H1 (cell line): ENCODE measurements at regions not wholly inside any gene's neighbourhood (a gene's known extent, or its start where the extent isn't known, plus 50 kb on each side); places are given as distances from the start of the nearest gene placed in this dataset.

Experiments
- BCL11A ChIP-seq, 2 experiments: IDR thresholded peaks; one replicate each; pipeline ENCODE4 v1.6.1; 2011; ENCODE audit warnings: low read depth in 2 of 2, low read length in 2 of 2, mild to moderate bottlenecking in 2 of 2
- CREB1 ChIP-seq: IDR thresholded peaks from 2 replicates; pipeline ENCODE4 v1.6.1; 2012; ENCODE audit warnings: inconsistent platforms
- EP300 ChIP-seq, 2 experiments: IDR thresholded peaks; 1 replicate in 1 of 2; 2 replicates in 1 of 2; pipeline ENCODE4 v1.6.1; 2011 to 2012; ENCODE audit warnings: low read depth in 2 of 2, low read length in 2 of 2, mild to moderate bottlenecking in 2 of 2, borderline replicate concordance in 1 of 2, inconsistent platforms in 1 of 2, moderate library complexity in 1 of 2
- EZH2 ChIP-seq: fragments of 200-600 bp; sonication (generic); IDR thresholded peaks from 2 replicates; pipeline ENCODE4 v1.7.1; 2012; ENCODE audit warnings: low read depth, mild to moderate bottlenecking, moderate library complexity, low read length, inconsistent platforms; ENCODE audit not compliant: severe bottlenecking
- RNF2 ChIP-seq: fragments of 200-900, 300-1000 bp; sonication (generic); IDR thresholded peaks from 2 replicates; pipeline ENCODE4 v1.7.1; 2016; ENCODE audit warnings: borderline replicate concordance, low read depth, mild to moderate bottlenecking, antibody characterized with exemption, low read length; ENCODE audit not compliant: poor library complexity, severe bottlenecking; ENCODE audit errors: missing control alignments
- TF ChIP-seq, protein P1 (sequence below), 3 experiments: IDR thresholded peaks; 1 replicate in 2 of 3; 2 replicates in 1 of 3; pipeline versions ENCODE4 v1.5.1 to v1.6.1; 2011; ENCODE audit warnings: low read length in 3 of 3, mild to moderate bottlenecking in 3 of 3, inconsistent platforms in 2 of 3, low read depth in 1 of 3, moderate library complexity in 1 of 3; ENCODE audit not compliant: insufficient read depth in 1 of 3; ENCODE audit errors: control extremely low read depth in 1 of 3

DNA sequence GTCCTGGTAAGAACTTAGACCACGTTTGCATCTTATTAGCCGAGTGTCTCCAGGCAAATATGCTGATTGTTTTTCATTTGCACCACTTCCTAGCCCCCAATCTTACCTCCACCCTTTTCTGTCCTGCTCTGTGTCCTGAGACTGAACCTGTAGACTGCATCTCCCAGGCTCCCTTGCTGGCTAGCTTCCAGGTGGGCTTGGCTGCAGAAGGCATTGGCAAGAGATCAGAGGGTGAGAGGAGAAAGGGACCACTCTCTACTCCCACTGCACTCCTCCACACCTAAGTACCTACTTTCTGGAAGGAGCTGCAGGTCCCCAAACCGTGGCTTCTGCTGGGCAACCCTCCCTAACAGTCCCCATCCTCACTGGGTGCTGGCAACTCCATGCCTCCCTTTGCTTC lies 59.9 kb upstream of the XPA start:
- TF ChIP-seq EZH2 (no peak), EP300 (IDR thresholded peaks at IDR 0.05; ENCODE audit: borderline replicate concordance in 1 of 2, low read depth in 2 of 2, low read length in 2 of 2) (no peak), BCL11A (IDR thresholded peaks at IDR 0.05; ENCODE audit: low read depth in 2 of 2, low read length in 2 of 2) (no peak), CREB1 (no peak), RNF2 (no peak)
- TF ChIP-seq, protein P1, sequence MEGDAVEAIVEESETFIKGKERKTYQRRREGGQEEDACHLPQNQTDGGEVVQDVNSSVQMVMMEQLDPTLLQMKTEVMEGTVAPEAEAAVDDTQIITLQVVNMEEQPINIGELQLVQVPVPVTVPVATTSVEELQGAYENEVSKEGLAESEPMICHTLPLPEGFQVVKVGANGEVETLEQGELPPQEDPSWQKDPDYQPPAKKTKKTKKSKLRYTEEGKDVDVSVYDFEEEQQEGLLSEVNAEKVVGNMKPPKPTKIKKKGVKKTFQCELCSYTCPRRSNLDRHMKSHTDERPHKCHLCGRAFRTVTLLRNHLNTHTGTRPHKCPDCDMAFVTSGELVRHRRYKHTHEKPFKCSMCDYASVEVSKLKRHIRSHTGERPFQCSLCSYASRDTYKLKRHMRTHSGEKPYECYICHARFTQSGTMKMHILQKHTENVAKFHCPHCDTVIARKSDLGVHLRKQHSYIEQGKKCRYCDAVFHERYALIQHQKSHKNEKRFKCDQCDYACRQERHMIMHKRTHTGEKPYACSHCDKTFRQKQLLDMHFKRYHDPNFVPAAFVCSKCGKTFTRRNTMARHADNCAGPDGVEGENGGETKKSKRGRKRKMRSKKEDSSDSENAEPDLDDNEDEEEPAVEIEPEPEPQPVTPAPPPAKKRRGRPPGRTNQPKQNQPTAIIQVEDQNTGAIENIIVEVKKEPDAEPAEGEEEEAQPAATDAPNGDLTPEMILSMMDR (IDR thresholded peaks at IDR 0.05; ENCODE audit: control extremely low read depth in 1 of 3, insufficient read depth in 1 of 3, low read depth in 1 of 3, low read length in 3 of 3): no peak
